SU-DHL-6 (cell line): ENCODE measurements at regions not wholly inside any gene's neighbourhood (a gene's known extent, or its start where the extent isn't known, plus 50 kb on each side); places are given as distances from the start of the nearest gene placed in this dataset.

ENCODE experiments used
- H2AFZ ChIP-seq: fragments of 200-600 bp; sonication (generic); 2 replicates; pipeline ENCODE4 v1.6.1; 2014; ENCODE audit warnings: low read depth, mild to moderate bottlenecking, moderate library complexity, mixed read lengths, antibody characterized with exemption, low read length; ENCODE audit not compliant: severe bottlenecking
- H3F3A ChIP-seq: fragments of 200-600 bp; shearing (Covaris generic); 2 replicates; pipeline ENCODE4 v1.6.0; 2016; ENCODE audit warnings: antibody characterized with exemption, mild to moderate bottlenecking; ENCODE audit not compliant: insufficient read depth
- H3K27ac ChIP-seq: fragments of 200-600 bp; sonication (generic); 2 replicates; pipeline ENCODE4 v1.5.1; 2016; ENCODE audit warnings: low read depth, mild to moderate bottlenecking, low read length, moderate library complexity, mixed read lengths
- H3K27me3 ChIP-seq: fragments of 200-600 bp; sonication (generic), shearing (Covaris generic); 2 replicates; pipeline ENCODE4 v1.6.0; 2014; ENCODE audit warnings: mild to moderate bottlenecking, low read length
- H3K36me3 ChIP-seq: fragments of 200-600 bp; sonication (generic); 2 replicates; pipeline ENCODE4 v1.6.1; 2014; ENCODE audit warnings: mild to moderate bottlenecking, low read length, mixed read lengths
- H3K4me2 ChIP-seq: fragments of 300-600, 200-600 bp; shearing (Covaris generic), sonication (generic); 2 replicates; pipeline ENCODE4 v1.6.0; 2014; ENCODE audit warnings: low read length, low read depth, mild to moderate bottlenecking; ENCODE audit not compliant: poor library complexity, severe bottlenecking
- H3K4me3 ChIP-seq: fragments of 200-600 bp; sonication (generic); 2 replicates; pipeline ENCODE4 v1.5.1; 2014; ENCODE audit warnings: antibody characterized with exemption, low read length, mild to moderate bottlenecking, mixed read lengths; ENCODE audit not compliant: insufficient read depth, poor library complexity, severe bottlenecking
- H3K79me2 ChIP-seq: fragments of 200-600 bp; sonication (generic); 2 replicates; pipeline ENCODE4 v1.6.1; 2014; ENCODE audit warnings: mild to moderate bottlenecking, low read length, moderate library complexity; ENCODE audit not compliant: insufficient read depth
- H3K9ac ChIP-seq: fragments of 200-600 bp; sonication (generic); 2 replicates; pipeline ENCODE4 v1.7.0; 2014; ENCODE audit warnings: mild to moderate bottlenecking, low read length
- H3K9me2 ChIP-seq: fragments of 200-600 bp; sonication (generic); replicated peaks from 2 replicates; pipeline ENCODE4 v1.6.1; 2014; ENCODE audit warnings: low read length; ENCODE audit not compliant: insufficient read depth
- H3K9me3 ChIP-seq: fragments of 200-600 bp; sonication (generic); 2 replicates; pipeline ENCODE4 v1.6.1; 2014; ENCODE audit warnings: low read length, mixed read lengths; ENCODE audit not compliant: insufficient read depth
- H4K20me1 ChIP-seq: fragments of 200-600 bp; sonication (generic); 2 replicates; pipeline ENCODE4 v1.6.1; 2014; ENCODE audit warnings: low read depth, mild to moderate bottlenecking, antibody characterized with exemption, low read length, moderate library complexity, mixed read lengths
- EZH2phosphoT487 ChIP-seq: fragments of 200-600 bp; sonication (generic), shearing (Covaris generic); conservative IDR thresholded peaks from 2 replicates; pipeline ENCODE4 v1.6.1; 2018; ENCODE audit warnings: mild to moderate bottlenecking, antibody characterized with exemption, low read length, moderate library complexity, mixed read lengths
- TF ChIP-seq, protein P1 (sequence below): fragments of 200-600 bp; sonication (generic); IDR thresholded peaks from one replicate; pipeline ENCODE4 v1.5.1; 2017; ENCODE audit warnings: antibody characterized with exemption, mild to moderate bottlenecking, low read length, moderate library complexity; ENCODE audit not compliant: insufficient read depth, poor library complexity, severe bottlenecking

DNA sequence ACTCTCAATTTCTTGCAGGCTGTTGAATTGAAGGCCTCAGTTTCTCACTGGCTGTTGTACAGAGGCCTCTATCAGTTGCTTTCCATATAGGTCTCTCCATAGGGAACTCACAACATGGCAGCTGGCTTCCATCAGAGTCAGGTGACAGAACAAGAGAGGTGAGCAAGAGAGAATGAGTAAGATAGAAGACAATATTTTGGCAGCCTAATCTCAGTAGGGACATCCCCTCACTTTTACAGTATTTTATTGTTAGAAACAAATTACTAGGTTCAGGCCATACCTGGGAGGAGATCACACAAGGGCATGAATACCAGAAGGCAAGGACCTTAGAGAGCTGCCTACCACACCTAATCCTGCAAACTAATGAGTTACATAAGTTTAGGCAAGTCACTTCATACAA is 162.8 kb downstream of the ATP6V1G3 start:
- Histone ChIP-seq H3K79me2 (no peaks in the 10 kb centered on the region), H4K20me1 (no peaks in the 10 kb centered on the region), H3K27ac (no peak overlapping the region), H2AFZ (no peak overlapping the region), H3K4me2 (no peak overlapping the region), H3K36me3 (no peaks in the 10 kb centered on the region), H3F3A (no peaks in the 10 kb centered on the region), H3K27me3 (no peaks in the 10 kb centered on the region), H3K9me2 (no peaks in the 10 kb centered on the region), H3K4me3 (no peak overlapping the region), H3K9me3 (no peaks in the 10 kb centered on the region), H3K9ac (no peak overlapping the region)
- TF ChIP-seq EZH2phosphoT487, result no peak
- TF ChIP-seq, protein P1, sequence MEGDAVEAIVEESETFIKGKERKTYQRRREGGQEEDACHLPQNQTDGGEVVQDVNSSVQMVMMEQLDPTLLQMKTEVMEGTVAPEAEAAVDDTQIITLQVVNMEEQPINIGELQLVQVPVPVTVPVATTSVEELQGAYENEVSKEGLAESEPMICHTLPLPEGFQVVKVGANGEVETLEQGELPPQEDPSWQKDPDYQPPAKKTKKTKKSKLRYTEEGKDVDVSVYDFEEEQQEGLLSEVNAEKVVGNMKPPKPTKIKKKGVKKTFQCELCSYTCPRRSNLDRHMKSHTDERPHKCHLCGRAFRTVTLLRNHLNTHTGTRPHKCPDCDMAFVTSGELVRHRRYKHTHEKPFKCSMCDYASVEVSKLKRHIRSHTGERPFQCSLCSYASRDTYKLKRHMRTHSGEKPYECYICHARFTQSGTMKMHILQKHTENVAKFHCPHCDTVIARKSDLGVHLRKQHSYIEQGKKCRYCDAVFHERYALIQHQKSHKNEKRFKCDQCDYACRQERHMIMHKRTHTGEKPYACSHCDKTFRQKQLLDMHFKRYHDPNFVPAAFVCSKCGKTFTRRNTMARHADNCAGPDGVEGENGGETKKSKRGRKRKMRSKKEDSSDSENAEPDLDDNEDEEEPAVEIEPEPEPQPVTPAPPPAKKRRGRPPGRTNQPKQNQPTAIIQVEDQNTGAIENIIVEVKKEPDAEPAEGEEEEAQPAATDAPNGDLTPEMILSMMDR, result no peak

DNA sequence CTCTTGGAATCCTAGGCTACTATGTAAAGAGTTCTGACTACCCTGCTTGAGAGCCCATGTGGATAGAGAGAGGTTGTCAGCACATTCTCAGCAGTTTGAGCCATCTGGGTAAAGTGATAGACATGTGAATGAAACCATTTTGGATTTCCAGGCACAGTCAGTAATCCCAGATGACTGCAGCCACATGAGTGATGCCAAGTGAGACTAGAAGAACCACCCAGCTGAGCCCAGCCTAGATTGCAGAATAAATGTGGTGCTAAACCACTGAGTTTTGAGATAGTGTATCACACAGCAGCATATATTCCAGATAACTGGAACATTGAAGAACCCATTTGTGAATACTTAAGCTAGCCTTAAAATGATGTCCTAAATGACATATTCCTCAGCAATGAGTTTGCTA is 166.2 kb downstream of the ATP6V1G3 start:
- TF ChIP-seq, protein P1, result no peak
- H3K4me2 ChIP-seq, result no peak overlapping the region

DNA sequence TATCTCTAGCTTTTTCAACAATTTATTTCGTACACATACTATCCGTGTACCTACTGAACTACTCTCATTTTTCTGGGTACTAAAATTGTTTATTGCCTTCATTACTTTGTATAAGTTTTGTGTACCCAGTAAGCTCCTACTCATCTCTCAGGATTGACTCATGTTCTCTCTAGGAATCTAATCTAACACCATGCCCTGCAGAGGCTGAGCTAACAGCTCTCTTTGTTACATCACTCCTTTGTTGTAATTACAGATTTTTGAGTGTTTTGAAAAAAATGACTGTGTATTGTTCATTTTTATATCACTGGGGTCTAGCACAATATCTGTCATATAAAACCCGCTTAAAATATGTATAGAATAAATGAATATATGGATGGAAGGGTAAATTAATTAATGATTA is 167.1 kb downstream of the ATP6V1G3 start:
- Histone ChIP-seq H3F3A (no peaks in the 10 kb centered on the region), H2AFZ (no peak overlapping the region), H3K9me3 (no peaks in the 10 kb centered on the region), H3K36me3 (no peaks in the 10 kb centered on the region), H3K9me2 (no peaks in the 10 kb centered on the region), H3K4me2 (no peak overlapping the region), H3K79me2 (no peaks in the 10 kb centered on the region), H3K27ac (no peak overlapping the region), H3K4me3 (no peak overlapping the region), H3K27me3 (no peaks in the 10 kb centered on the region), H4K20me1 (no peaks in the 10 kb centered on the region), H3K9ac (no peak overlapping the region)
- TF ChIP-seq EZH2phosphoT487, result no peak
- TF ChIP-seq, protein P1, result no peak

More for the DNA sequence above, 166.2 kb downstream of the ATP6V1G3 start:
- Histone ChIP-seq H3K36me3 (no peaks in the 10 kb centered on the region), H3K79me2 (no peaks in the 10 kb centered on the region), H3K27me3 (no peaks in the 10 kb centered on the region), H3K4me3 (no peak overlapping the region), H2AFZ (no peak overlapping the region), H3K27ac (no peak overlapping the region), H4K20me1 (no peaks in the 10 kb centered on the region), H3K9me3 (no peaks in the 10 kb centered on the region), H3F3A (no peaks in the 10 kb centered on the region), H3K9me2 (no peaks in the 10 kb centered on the region), H3K9ac (no peak overlapping the region)
